Common myeloid progenitor, CD34-positive (primary cell): ENCODE measurements at regions not wholly inside any gene's neighbourhood (a gene's known extent, or its start where the extent isn't known, plus 50 kb on each side); places are given as distances from the start of the nearest gene placed in this dataset.
"Not testable (repeated sequence)": the region's sequence is repeated elsewhere in the genome, so short reads cannot be mapped to it uniquely, and the experiment has no call there.

Experiments
- CTCF ChIA-PET: fragments of 350-600 bp; sonication (Branson Sonifier 250); formaldehyde crosslinking; loops from one replicate; lab custom pipeline; 2021; ENCODE audit warnings: antibody characterized with exemption; lab: Charles Lee
- POLR2A ChIA-PET: fragments of 350-600 bp; sonication (Branson Sonifier 250); formaldehyde crosslinking; loops from one replicate; lab custom pipeline; 2021; ENCODE audit warnings: antibody characterized with exemption; lab: Charles Lee
- DNase-seq, 3 donors: peaks; one replicate each; pipeline versions ENCODE4 v3.0.0 to v3.0.0-alpha.2; 2013
- H3K27ac ChIP-seq, 2 experiments: 1 replicate in 1 of 2; 2 replicates in 1 of 2; pipeline ENCODE4 v1.7.0; 2013; ENCODE audit warnings: inconsistent platforms in 2 of 2, low read length in 2 of 2, mild to moderate bottlenecking in 2 of 2, low read depth in 1 of 2, moderate library complexity in 1 of 2; ENCODE audit not compliant: severe bottlenecking in 2 of 2, insufficient read depth in 1 of 2, poor library complexity in 1 of 2
- H3K27me3 ChIP-seq, 5 experiments: replicated peaks in 2 of 5; 1 replicate in 3 of 5; 2 replicates in 2 of 5; pipeline versions ENCODE4 v1.6.1 to v1.7.0; 2013; ENCODE audit warnings: low read length in 4 of 5, mild to moderate bottlenecking in 2 of 5, moderate library complexity in 2 of 5, inconsistent platforms in 1 of 5; ENCODE audit not compliant: insufficient read depth in 5 of 5, control insufficient read depth in 4 of 5
- H3K36me3 ChIP-seq, 4 experiments: 1 replicate in 2 of 4; 2 replicates in 2 of 4; pipeline versions ENCODE4 v1.6.1 to v1.7.0; 2013; ENCODE audit warnings: low read length in 3 of 4, control low read depth in 1 of 4, mild to moderate bottlenecking in 1 of 4; ENCODE audit not compliant: control insufficient read depth in 4 of 4, insufficient read depth in 4 of 4
- H3K4me1 ChIP-seq, 4 experiments: 1 replicate in 3 of 4; 2 replicates in 1 of 4; pipeline versions ENCODE4 v1.6.1 to v1.7.1; 2013; ENCODE audit warnings: low read length in 3 of 4, mild to moderate bottlenecking in 3 of 4, control low read depth in 1 of 4, inconsistent platforms in 1 of 4, moderate library complexity in 1 of 4; ENCODE audit not compliant: control insufficient read depth in 4 of 4, insufficient read depth in 4 of 4; ENCODE audit errors: control extremely low read depth in 1 of 4
- H3K4me3 ChIP-seq, 7 experiments: 1 replicate in 4 of 7; 2 replicates in 3 of 7; pipeline versions ENCODE4 v1.5.1 to v1.7.0; 2013; ENCODE audit warnings: mild to moderate bottlenecking in 7 of 7, low read length in 6 of 7, moderate library complexity in 6 of 7, inconsistent platforms in 2 of 7, low read depth in 2 of 7, control low read depth in 1 of 7; ENCODE audit not compliant: insufficient read depth in 4 of 7, control insufficient read depth in 1 of 7; ENCODE audit errors: extremely low read depth in 1 of 7
- H3K9me3 ChIP-seq, 5 experiments: 1 replicate in 4 of 5; 2 replicates in 1 of 5; pipeline versions ENCODE4 v1.6.1 to v1.7.1; 2013; ENCODE audit warnings: low read length in 4 of 5, mild to moderate bottlenecking in 2 of 5, inconsistent platforms in 1 of 5, low read depth in 1 of 5, moderate library complexity in 1 of 5; ENCODE audit not compliant: control insufficient read depth in 4 of 5, insufficient read depth in 2 of 5; ENCODE audit errors: control extremely low read depth in 1 of 5
- WGBS: methylation state at CpG from one replicate; pipeline ENCODE4 v1.1.5; 2013; ENCODE audit not compliant: insufficient coverage; 5-methylcytosine and 5-hydroxymethylcytosine counted together

DNA sequence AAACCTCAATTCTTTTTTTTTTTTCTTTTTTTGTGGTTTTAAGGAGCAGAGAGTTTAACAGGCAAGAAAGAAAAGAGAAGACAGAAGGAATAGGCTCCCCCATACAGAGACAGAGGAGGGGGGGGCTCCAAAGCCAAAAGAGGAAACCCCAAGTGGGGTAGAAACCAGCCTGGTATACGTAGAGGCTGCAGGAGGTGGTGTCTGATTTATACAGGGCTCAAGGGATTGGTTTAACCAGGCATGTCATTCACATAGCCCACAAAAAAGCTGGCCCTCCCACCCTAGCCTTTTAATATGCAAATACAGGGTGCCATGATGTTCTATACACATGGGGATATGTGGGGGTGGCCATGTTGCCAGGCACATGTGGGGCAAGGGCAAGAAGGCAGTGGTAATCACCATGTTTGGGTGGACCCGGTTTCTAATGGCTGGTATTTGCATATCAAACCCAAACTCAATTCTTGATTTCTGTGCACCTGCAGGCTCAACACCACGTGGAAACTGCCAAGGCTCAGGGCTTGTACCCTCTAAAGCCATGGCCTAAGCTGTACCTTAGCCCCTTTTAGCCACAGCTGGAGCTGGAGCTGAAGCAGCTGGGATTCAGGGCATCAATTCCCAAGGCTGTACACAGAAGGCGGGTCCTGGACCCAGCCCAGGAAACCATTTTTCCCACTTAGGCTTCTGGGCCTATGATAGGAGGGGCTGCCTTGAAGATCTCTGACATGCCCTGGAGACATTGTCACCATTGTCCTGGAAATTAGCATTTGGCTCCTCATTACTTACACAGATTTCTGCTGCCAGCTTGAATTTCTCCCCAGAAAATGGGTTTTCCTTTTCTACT is 170.3 kb downstream of the MAIP1 start:
- Histone ChIP-seq H3K9me3 (peaks cover 0 to 3% (median 0%) of the 10 kb centered on the region in 5 experiments), H3K4me1 (peaks cover 0 to 2% (median 0%) of the 10 kb centered on the region in 4 experiments), H3K27ac (peak overlapping the region in 1 of 2 experiments; percentile 58), H3K36me3 (no peaks in the 10 kb centered on the region), H3K4me3 (no peak overlapping the region), H3K27me3 (no peaks in the 10 kb centered on the region)
- ChIA-PET CTCF (interaction anchor here (1.1 kb wide), 1 partner anchor 10 kb away, joined by 3 read pairs; no protein-coding TSS in a partner anchor), POLR2A (no interaction called here)
- DNase-seq = peak in 2 of 3 donors; percentile 47 to 71
- WGBS = 100% methylated on average over 3 of the region's 4 CpGs

DNA sequence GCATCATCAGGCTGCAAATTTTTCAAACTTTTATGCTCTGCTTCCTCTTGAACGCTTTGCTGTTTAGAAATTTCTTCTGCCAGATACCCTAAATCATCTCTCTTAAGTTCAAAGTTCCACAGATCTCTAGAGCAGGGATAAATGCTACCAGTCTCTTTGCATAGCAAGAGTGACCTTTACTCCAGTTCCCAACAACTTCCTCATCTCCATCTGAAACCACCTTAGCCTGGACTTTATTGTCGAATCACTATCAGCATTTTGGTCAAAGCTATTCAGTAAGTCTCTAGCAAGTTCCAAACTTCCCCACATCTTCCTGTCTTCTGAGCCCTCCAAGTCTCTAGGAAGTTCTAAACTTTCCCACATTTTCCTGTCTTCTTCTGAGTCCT is 170.9 kb downstream of the MAIP1 start:
- POLR2A ChIA-PET, H3K36me3 ChIP-seq, H3K9me3 ChIP-seq, H3K27me3 ChIP-seq, H3K4me1 ChIP-seq, H3K4me3 ChIP-seq, H3K27ac ChIP-seq: not testable (repeated sequence)
- WGBS = 30% methylated on average over 2 of the region's 2 CpGs
- CTCF ChIA-PET = interaction anchor here (1.1 kb wide), 1 partner anchor 10 kb away, joined by 3 read pairs; no protein-coding TSS in a partner anchor
- DNase-seq = peak in 2 of 3 donors; percentile 1 to 4

DNA sequence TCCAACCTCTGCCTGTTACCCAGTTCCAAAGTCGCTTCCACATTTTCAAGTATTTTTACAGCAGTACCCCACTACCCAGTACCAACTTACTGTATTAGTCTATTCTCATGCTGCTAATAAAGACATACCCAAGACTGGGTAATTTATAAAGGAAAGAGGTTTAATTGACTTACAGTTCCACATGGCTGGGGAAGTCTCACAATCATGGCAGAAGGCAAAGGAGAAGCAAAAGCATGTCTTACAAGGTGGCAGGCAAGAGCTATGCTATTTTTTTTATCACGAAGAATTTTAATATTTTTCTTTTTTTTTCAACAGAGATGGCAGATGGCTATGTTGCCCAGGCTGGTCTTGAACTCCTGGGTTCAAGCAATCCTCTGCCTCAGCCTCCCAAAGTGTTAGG is 171.3 kb downstream of the MAIP1 start:
- POLR2A ChIA-PET, H3K9me3 ChIP-seq, H3K4me1 ChIP-seq, H3K27ac ChIP-seq, H3K36me3 ChIP-seq, H3K4me3 ChIP-seq, DNase-seq, H3K27me3 ChIP-seq: not testable (repeated sequence)
- 100% methylated on average over 2 of the region's 2 CpGs for WGBS
- CTCF ChIA-PET = interaction anchor here (1.1 kb wide), 1 partner anchor 9 kb away, joined by 3 read pairs; no protein-coding TSS in a partner anchor

DNA sequence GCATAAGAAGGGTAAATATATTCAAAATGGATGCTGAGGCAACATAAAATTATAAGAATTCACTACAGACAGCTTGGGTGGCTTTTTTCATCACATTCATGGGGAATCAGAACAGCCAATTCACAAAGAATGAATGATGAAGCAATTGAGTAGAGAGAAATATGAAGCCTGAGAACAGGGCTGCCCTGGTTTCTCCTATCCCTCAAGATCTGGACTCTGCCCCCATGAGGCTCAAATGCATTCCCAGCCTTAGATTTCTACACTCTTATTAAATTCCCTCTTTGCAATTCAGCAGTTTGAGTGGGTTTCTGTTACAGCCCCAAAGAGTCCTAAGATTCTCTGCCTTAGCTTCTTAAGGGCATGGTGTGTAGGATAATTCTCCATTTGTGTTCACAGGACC is 172.5 kb downstream of the MAIP1 start:
- ChIA-PET POLR2A (no interaction called here), CTCF (no interaction called here)
- Histone ChIP-seq H3K9me3 (peaks cover 0 to 3% (median 0%) of the 10 kb centered on the region in 5 experiments), H3K27ac (no peak overlapping the region), H3K27me3 (no peaks in the 10 kb centered on the region), H3K36me3 (no peaks in the 10 kb centered on the region), H3K4me1 (peaks cover 0 to 2% (median 0%) of the 10 kb centered on the region in 4 experiments), H3K4me3 (no peak overlapping the region)
- no peak for DNase-seq

- POLR2A ChIA-PET = no interaction called here
- H3K36me3 ChIP-seq = no peaks in the 10 kb centered on the region
- no peaks in the 10 kb centered on the region for H3K9me3 ChIP-seq
- H3K4me3 ChIP-seq = no peak overlapping the region
- no peak for DNase-seq
- WGBS = 100% methylated on average over 3 of the region's 5 CpGs
- no peaks in the 10 kb centered on the region for H3K27me3 ChIP-seq
- H3K4me1 ChIP-seq = peaks cover 0 to 2% (median 0%) of the 10 kb centered on the region in 4 experiments
- CTCF ChIA-PET = no interaction called here
- H3K27ac ChIP-seq = no peak overlapping the region
These were observed 172.9 kb downstream of the MAIP1 start for GRCh38 chr2:200128296-200128695.

GRCh38 chr2:200129721-200130462 is 174.5 kb downstream of the MAIP1 start:
- peaks cover 0 to 2% (median 0%) of the 10 kb centered on the region in 4 experiments for H3K4me1 ChIP-seq
- H3K27me3 ChIP-seq = no peaks in the 10 kb centered on the region
- POLR2A ChIA-PET = no interaction called here
- no peak for DNase-seq
- no peak overlapping the region for H3K27ac ChIP-seq
- CTCF ChIA-PET = interaction anchor here (0.8 to 1.0 kb wide), 2 partner anchors 9 to 148 kb away, joined by 3 read pairs; no protein-coding TSS in a partner anchor
- 88% methylated on average over 1 of the region's 2 CpGs for WGBS
- H3K9me3 ChIP-seq = peaks cover 0 to 4% (median 0%) of the 10 kb centered on the region in 5 experiments
- no peaks in the 10 kb centered on the region for H3K36me3 ChIP-seq
- no peak overlapping the region for H3K4me3 ChIP-seq
